GM23338 (cell line): ENCODE measurements at regions not wholly inside any gene's neighbourhood (a gene's known extent, or its start where the extent isn't known, plus 50 kb on each side); places are given as distances from the start of the nearest gene placed in this dataset.

Source experiments
- CREB1 ChIP-seq: fragments of 250-450 bp; sonication (Bioruptor Pico); IDR thresholded peaks from 2 replicates; pipeline ENCODE4 v1.5.0; 2020; ENCODE audit warnings: low read depth, mild to moderate bottlenecking, moderate library complexity
- CTCF ChIP-seq, 2 experiments: fragments of 200-600 bp in 1 of 2; sonication (generic) in 1 of 2; conservative IDR thresholded peaks; 2 replicates each; pipeline versions ENCODE4 v1.5.1 to v1.6.1; 2016 to 2017; ENCODE audit warnings: antibody characterized with exemption in 2 of 2, low read depth in 2 of 2, mild to moderate bottlenecking in 2 of 2, moderate library complexity in 1 of 2
- ETS1 ChIP-seq: IDR thresholded peaks from 2 replicates; pipeline ENCODE4 v1.6.1; 2016; ENCODE audit warnings: antibody characterized with exemption
- EZH2 ChIP-seq: fragments of 200-600 bp; sonication (generic); IDR thresholded peaks from one replicate; pipeline ENCODE4 v1.8.0; 2017; ENCODE audit warnings: antibody characterized with exemption, mild to moderate bottlenecking, low read depth; ENCODE audit not compliant: unreplicated experiment
- EZH2phosphoT487 ChIP-seq: fragments of 200-600 bp; sonication (generic); IDR thresholded peaks from one replicate; pipeline ENCODE4 v1.8.1; 2018; ENCODE audit warnings: antibody characterized with exemption; ENCODE audit not compliant: unreplicated experiment
- JUNB ChIP-seq: IDR thresholded peaks from one replicate; pipeline ENCODE4 v1.6.1; 2016; ENCODE audit warnings: antibody characterized with exemption; ENCODE audit not compliant: unreplicated experiment
- NANOG ChIP-seq: IDR thresholded peaks from 2 replicates; pipeline ENCODE4 v1.6.1; 2016; ENCODE audit warnings: antibody characterized with exemption, borderline replicate concordance
- POLR2AphosphoS5 ChIP-seq: IDR thresholded peaks from 2 replicates; pipeline ENCODE4 v1.6.1; 2016; ENCODE audit warnings: antibody characterized with exemption, low read depth
- REST ChIP-seq: IDR thresholded peaks from one replicate; pipeline ENCODE4 v1.6.1; 2018; ENCODE audit warnings: antibody characterized with exemption; ENCODE audit not compliant: unreplicated experiment
- STAT1 ChIP-seq: IDR thresholded peaks from one replicate; pipeline ENCODE4 v1.6.1; 2016; ENCODE audit warnings: antibody characterized with exemption; ENCODE audit not compliant: unreplicated experiment
- ZNF331 ChIP-seq: fragments of 250-450 bp; sonication (Bioruptor Pico); IDR thresholded peaks from 2 replicates; pipeline ENCODE4 v1.5.0; 2020; ENCODE audit warnings: low read depth, mild to moderate bottlenecking, moderate library complexity

GRCh38 chrX:8027827-8028226, 100.6 kb upstream of the PNPLA4 start:
- TF ChIP-seq CTCF (conservative IDR thresholded peaks at IDR 0.05; ENCODE audit: low read depth in 2 of 2) (no peak), EZH2phosphoT487 (no peak), CREB1 (CRISPR knock-in tag) (no peak), JUNB (no peak), ETS1 (no peak), EZH2 (no peak), REST (no peak), STAT1 (no peak), POLR2AphosphoS5 (no peak), NANOG (no peak), ZNF331 (CRISPR knock-in tag) (no peak)
